COR-L47 (cell line): ENCODE measurements at regions not wholly inside any gene's neighbourhood (a gene's known extent, or its start where the extent isn't known, plus 50 kb on each side); places are given as distances from the start of the nearest gene placed in this dataset.

Experiments
- DNase-seq: peaks from one replicate; lab custom pipeline; 2025; lab: John Stamatoyannopoulos, UW

- DNase-seq: no peak
Measured at GRCh38 chr22:26732284-26732683, 74.9 kb downstream of the MIAT start.

- no peak for DNase-seq
Measured at GRCh38 chr22:26734339-26735018, 77.1 kb downstream of the MIAT start.

DNA sequence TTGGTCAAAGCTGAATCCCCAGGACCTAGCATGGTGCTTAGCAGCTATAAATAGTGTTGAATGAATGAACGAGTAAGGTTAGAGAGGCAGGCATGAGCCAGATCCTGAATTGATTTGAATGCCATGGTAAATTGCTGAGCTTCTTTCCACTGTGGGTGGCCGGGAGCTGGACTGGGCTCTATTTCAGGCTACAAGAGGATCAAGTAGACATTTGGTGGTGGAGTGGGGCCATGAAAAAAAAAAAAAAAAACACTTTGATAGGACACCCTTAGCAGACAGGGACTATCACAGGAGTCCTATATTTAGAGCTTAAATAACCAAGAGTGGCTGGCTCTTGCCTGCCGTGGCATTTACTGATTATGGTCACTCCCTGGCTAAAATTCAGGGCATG is 77.6 kb downstream of the MIAT start:
- DNase-seq: no peak

DNA sequence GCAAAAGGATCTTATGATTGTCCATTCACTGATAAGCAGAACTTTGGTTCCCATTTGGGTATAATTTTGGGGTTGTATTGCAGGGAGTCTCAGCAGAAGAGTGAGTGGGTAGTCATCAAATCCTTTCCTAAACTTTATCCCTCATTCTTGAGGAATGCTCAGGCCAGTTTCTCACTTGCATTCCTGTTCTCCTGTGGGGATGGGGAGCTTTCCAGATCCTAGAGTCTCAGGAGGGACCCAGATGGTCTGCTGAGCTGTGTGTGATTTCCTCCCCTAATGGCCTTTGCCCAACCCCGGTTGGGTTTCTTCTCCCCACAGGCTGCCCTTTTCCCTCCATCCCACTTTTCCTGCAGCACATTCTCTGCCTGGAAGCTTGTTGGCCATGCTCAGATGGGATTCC is 79.9 kb downstream of the MIAT start:
- no peak for DNase-seq

DNA sequence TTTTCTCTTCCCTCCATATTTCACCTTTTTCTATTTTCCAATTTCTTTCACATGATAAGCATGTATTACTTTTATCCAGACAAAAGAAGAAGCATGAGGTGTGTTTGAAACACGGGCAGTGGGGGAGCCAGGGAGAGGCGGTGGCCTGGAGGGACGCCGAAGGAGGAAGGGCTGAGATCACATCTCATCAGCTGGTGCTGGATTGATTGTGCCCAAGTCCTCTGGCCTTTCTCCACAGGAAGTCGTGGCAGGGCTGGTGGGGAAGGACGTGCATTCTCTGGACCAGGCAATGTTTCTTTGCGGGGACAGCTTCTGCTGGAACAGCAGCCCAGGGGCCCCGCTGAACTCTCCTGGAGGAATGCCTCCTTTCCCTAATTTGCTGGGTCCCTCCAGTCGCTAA is 82.9 kb downstream of the MIAT start:
- DNase-seq: no peak

- no peak for DNase-seq
Measured at GRCh38 chr22:26743149-26743548, 85.8 kb downstream of the MIAT start.

DNA sequence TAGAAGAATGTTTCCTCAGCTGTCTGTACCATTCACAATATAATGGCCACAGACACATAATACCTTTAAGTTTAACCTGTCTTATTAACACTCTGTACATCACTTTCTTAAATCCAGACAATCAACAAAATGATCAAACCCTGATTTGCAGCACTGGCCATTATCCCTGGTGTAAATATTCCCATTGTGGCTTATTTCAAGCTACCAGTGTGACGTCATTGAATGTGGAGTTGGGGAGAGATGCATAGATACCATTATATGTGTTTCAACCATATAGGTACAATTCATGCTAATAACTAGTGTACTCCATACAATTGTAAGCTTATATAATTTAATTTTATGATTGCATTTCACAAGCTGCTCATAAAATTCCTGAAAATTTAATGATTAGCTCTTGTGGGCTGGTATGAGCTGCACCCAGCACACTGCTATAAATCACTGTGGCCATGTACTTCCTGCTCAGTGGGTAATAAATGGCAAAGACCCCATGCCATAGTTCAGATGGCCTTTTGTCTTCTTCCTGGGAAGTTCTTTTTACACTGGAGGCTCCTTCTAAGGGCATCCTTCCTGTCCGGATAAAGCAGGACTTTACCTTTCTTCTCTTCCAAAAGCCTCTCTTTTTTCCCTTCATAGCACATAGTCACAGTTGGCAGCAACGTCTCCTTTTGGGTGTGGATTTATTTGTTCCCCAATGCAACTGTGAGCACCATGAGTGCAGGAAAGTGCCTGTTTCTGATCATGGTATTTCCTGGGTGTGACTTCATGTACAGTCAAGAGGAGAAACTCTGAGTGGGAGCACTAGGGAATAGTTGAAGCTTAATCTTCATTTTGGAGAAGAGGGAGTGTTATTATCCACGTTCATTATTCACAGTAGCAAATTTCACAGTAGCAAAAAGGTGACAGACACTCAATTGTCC is 87.8 kb downstream of the MIAT start:
- no peak for DNase-seq

DNA sequence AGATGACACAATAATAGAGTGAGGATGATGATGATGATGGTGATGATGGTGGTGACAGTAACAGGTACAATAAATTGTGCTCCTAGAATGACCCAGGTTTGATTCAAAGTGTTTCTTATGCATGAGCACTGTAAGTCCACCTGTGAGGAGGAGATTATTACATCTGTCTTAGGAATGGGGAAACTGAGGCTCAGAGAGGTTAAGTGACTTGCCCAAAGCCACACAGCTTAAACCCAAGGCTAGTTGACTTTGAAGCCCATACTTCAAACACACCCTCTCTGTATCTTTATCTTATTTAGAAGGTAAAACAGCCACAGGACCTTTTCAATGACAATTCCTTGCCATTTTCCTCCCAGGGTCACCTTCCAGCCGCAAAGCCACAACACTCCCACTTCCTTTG is 88.9 kb downstream of the MIAT start:
- DNase-seq: no peak

- DNase-seq: no peak
Measured at GRCh38 chr22:26748845-26749244, 91.5 kb downstream of the MIAT start.

DNA sequence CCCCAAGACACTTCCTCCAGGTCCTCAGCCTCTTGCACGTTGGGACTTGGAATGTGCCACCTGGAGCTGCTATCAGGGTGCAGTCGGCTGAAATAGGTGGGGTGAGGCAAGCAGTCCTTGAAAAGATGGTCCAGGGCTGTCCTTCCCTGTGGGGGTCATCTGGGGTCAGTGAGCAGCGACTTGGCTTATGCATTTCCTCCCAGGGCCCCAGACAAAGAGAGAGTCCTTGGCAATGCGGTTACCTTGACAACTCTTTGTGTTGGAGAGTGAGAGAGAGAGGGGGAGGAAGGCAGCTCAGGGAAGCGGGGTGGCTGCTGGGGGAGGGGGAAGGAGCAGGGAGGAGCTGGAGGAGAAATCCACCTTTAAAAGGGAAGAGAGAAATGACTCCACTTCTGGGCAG is 93.8 kb downstream of the MIAT start:
- no peak for DNase-seq

DNA sequence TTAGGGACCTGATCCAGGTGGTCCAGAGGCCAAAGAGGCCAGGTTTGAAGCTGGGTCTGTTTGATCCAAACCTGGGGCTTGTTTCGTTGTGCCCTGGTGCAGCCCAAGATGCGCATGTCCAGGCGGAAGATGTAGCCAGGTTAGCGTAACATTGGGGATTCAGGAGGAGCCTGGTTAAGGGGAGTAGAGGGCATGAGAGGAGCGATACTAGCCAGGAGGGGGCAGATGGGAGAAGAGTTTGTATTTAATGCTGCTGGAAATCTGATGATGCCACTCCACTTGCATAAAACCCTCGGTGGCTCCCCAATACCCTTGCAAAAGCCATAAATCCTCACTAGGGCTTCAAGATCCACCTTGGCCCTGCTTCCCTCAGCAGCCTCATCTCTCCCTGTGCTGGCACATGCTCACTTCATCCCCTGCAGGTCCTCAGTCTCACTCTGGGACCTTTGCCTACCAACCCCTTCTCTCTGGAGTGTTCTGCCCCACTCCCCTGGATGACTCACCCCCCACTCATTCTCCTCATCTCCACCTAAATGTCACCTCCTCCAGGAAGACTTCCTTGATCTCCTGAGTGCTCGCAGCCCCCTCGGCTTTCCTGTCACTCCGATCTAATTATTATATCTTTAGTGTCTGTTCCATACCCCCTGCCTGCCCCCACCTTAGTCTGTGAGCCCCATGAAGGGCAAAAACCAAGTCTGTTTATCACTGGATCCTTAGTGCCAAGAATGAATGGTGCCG is 95.9 kb downstream of the MIAT start:
- DNase-seq: no peak

GRCh38 chr22:26756675-26757293 is 99.4 kb downstream of the MIAT start:
- peak; percentile 48 for DNase-seq

DNA sequence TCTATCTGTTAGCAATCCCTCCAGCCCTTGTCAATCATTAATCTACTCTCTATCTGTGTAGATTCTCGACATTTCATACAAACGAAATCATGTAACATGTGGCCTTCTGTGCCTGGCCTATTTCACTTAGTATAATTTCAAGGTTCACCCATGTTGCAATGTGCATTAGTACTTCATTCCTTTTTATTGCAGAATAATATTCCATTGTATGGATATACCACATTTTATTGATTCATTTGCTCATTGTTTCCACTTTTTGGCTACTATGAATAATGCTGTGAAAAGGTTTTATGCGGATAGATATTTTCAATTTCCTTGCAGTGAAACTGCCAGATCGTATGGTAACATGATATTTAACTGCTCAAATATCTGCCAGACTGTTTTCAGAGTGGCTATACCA is 100.1 kb downstream of the MIAT start:
- DNase-seq: no peak

DNA sequence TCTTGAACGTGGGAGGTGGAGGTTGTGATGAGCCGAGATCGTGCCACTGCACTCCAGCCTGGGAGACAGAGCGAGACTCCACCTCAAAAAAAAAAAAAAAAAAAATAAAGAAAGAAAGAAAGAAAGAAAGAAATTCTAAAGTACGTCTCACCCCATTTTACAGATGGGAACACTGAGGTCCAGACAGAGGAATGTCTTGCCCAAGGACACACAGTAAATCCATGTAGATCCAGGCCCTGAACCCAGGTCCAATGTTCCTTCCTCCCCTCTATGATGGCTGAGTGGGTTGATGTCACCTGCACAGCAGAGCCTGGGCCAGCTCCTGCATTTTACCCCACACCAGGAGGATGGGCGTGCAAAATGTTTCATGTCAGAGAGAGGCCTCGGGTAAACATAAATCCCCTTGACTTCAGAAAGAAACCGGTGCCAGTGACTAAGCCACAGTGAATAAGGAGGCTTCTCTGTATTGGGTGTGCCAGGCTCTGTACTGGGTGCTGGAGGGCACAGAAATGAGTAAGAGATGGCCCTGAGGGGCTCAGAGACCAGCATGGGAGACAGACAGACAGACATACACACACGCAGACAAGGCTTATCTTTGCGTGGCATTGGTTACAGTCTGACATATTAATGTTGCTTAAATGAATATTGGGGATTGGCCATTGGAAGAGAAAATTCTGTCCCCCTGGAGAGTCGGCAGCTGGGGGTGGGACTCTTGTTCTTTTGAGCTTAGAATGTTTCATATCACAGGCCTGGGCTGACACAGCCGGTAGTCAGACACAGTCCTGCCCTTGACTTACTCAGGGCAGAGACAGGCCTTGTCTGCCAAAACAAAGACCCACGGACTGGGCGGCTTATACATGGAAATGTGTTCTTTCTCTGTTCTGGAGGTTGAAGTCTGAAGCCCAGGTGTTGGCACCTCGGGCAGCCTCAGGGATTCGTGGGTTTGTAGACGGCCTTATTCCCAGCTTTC is 105.4 kb downstream of the MIAT start:
- no peak for DNase-seq

DNA sequence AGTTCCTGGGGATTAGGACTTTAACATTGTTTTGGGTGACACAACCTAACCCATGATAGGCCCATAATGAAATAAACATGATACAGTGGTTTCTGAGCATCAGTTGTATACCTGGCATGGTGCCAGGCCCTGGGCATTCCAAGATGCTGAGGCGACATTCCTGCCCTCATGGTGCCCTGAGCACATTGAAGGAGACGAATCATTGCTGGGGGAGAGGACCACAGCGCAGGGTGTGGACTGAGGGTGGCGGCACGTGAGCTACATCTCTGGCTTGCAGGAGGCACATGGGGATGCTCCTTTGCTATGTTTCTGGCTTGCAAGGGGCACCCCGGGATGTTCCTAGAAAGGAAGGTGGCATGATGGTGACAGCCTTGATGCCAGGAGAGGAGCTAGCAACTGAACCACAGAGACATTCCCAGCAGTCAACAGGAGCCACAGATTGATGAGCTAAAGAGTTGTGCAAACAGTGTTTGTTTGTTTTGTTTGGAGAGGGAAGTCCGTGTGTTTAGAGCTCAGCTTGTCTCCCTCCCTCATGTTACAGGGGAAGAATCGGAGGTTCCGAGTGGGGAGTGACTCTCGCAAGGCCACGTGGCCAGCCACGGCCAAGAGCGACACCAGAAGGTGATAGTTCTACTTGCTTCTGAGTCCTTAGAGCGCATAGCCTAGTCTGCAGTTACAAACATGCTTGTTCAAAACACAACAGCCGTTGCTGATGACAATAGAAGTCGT is 106.4 kb downstream of the MIAT start:
- peak; percentile 89 for DNase-seq

DNA sequence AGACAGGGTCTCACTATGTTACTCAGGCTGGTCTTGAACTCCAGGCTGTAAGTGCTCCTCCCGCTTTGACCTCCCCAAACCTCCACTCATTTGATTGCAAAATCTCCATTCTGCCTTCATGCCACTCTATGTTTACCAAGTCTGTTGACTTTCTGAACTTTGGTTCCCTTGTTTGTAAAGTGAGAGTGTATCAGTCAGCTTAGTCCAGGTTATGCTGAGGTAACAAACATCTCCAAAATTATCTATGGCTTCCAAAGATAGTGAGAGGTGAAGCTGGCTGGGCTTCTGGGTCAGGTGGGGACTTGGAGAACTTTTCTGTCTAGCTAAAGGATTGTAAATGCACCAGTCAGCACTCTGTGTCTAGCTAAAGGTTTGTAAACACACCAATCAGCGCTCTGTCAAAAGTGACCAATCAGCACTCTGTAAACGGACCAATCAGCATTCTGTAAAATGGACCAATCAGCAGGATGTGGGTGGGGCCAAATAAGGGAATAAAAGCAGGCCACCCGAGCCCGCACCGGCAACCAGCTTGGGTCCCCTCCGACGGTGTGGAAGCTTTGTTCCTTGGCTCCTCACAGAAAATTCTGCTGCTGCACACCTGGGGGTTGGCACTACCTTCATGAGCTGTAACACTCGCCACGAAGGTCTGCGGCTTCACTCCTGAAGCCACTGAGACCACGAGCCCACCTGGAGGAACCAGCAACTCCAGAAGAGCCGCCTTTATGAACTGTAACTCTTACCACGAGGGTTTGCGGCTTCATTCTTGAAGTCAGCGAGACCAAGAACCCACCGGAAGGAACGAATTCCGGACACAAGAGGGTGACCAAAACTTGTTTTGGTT is 109.3 kb downstream of the MIAT start:
- DNase-seq: no peak

DNA sequence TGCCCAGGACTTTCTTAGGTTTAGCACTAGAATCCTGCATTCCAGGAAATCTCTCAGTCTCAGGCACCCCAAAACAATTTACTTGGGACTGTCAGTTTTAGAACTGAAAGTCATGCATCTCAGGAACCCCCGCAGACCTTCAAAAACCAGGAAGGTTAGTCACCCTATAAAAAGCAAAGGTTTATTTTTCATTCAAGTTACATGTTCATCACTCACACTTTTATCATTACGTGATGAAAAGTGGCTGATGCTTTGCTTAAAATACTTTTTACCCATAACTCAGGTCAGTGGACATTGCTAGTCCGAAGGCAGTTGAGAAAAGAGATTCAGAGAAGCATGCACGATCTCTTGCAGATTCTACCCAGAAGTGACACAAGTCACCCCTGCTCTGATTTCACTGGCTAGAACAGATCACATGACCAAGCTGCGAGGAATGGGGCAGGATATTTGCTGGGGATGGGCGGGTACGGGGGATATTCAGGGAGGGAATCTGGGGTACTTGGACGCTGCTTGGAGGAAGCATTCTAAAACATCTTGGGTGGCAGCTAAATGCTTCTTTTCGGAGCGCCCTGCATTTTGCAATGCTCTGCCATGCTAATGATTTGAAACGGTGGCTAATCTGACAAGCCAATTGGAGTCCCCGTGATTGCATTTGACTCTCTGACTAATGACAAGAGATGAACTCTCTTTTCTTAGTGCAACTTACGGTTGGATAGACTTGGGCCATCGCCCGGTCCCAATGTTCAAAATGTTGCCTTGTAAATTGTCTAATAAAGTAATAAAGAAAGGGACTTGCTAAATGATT is 110.2 kb downstream of the MIAT start:
- DNase-seq: no peak

DNA sequence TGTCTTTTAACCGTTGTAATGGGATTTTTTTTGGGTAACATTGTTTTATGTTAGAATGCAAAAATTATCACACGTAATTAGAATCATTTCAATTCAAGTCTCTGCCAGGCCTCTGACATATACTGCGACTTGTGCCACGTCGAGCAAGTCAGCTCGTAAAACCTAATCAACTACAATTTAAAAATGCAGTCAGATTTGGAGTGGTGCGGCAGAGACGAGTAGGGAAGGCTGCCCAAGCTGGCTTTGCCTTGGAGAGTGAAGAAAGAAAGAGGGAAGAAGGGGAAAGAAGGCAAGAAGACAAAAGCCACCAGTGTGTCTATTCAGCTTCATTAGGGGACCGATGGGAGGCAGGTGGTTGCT is 110.7 kb downstream of the MIAT start:
- DNase-seq: no peak

GRCh38 chr22:26768952-26769351 is 111.6 kb downstream of the MIAT start:
- DNase-seq: no peak
